Caco-2 (cell line): ENCODE measurements at regions not wholly inside any gene's neighbourhood (a gene's known extent, or its start where the extent isn't known, plus 50 kb on each side); places are given as distances from the start of the nearest gene placed in this dataset.

ENCODE experiments used
- BruUV-seq: library from RNA; stranded (reverse); fragments of 400-500 nt; replicated peaks from 2 replicates; lab custom pipeline; 2021; lab: Mats Ljungman, UMichigan
- CTCF ChIA-PET: fragments of 300-600 bp; sonication (Branson Sonifier 250); formaldehyde crosslinking; loops from one replicate; lab custom pipeline; 2022; ENCODE audit warnings: antibody characterized with exemption; lab: Charles Lee
- POLR2A ChIA-PET: fragments of 300-600 bp; sonication (Branson Sonifier 250); formaldehyde crosslinking; loops from one replicate; lab custom pipeline; 2022; ENCODE audit warnings: antibody characterized with exemption; lab: Charles Lee
- DNase-seq, 2 experiments: peaks; one replicate each; pipeline versions ENCODE4 v3.0.0 to v3.0.0-alpha.2; 2020 to 2022
- H3K27me3 ChIP-seq: replicated peaks from 2 replicates; pipeline ENCODE4 v1.6.0; 2011; ENCODE audit warnings: low read length; ENCODE audit not compliant: control insufficient read depth, insufficient read depth
- H3K36me3 ChIP-seq: 2 replicates; pipeline ENCODE4 v1.5.1; 2011; ENCODE audit warnings: low read length; ENCODE audit not compliant: control insufficient read depth, insufficient read depth
- H3K4me1 ChIP-seq: fragments of 250-450 bp; sonication (Bioruptor Pico); 2 replicates; pipeline ENCODE4 v1.5.1; 2020; ENCODE audit warnings: mild to moderate bottlenecking
- H3K4me3 ChIP-seq: 2 replicates; pipeline ENCODE4 v1.5.1; 2011; ENCODE audit warnings: low read depth, mild to moderate bottlenecking, control low read depth, low read length
- H3K9me3 ChIP-seq: fragments of 250-450 bp; sonication (Bioruptor Pico); 2 replicates; pipeline ENCODE4 v1.5.1; 2020; ENCODE audit warnings: mild to moderate bottlenecking, moderate library complexity
- H3K27ac Mint-ChIP-seq: one replicate; pipeline ENCODE4 v1.8.0; 2022; ENCODE audit warnings: mixed read lengths; ENCODE audit not compliant: unreplicated experiment
- H3K27me3 Mint-ChIP-seq: one replicate; pipeline ENCODE4 v1.8.0; 2022; ENCODE audit warnings: mixed read lengths; ENCODE audit not compliant: insufficient read depth, unreplicated experiment
- H3K36me3 Mint-ChIP-seq: one replicate; pipeline ENCODE4 v1.8.0; 2022; ENCODE audit warnings: mild to moderate bottlenecking, mixed read lengths; ENCODE audit not compliant: insufficient read depth, unreplicated experiment
- H3K4me1 Mint-ChIP-seq: one replicate; pipeline ENCODE4 v1.8.0; 2022; ENCODE audit warnings: low read depth, mixed read lengths; ENCODE audit not compliant: unreplicated experiment
- H3K4me3 Mint-ChIP-seq: one replicate; pipeline ENCODE4 v1.8.0; 2022; ENCODE audit warnings: mild to moderate bottlenecking, moderate library complexity, mixed read lengths; ENCODE audit not compliant: unreplicated experiment
- H3K9me3 Mint-ChIP-seq: one replicate; pipeline ENCODE4 v1.8.0; 2022; ENCODE audit warnings: mixed read lengths; ENCODE audit not compliant: unreplicated experiment
- CTCF ChIP-seq, 2 experiments: fragments of 200-600 bp in 1 of 2; IDR thresholded peaks; 1 replicate in 1 of 2; 2 replicates in 1 of 2; pipeline versions ENCODE4 v1.5.1 to v1.8.0; 2011 to 2022; ENCODE audit warnings: antibody characterized with exemption in 1 of 2, control low read depth in 1 of 2, inconsistent platforms in 1 of 2, low read depth in 1 of 2, low read length in 1 of 2, mild to moderate bottlenecking in 1 of 2, moderate library complexity in 1 of 2; ENCODE audit not compliant: insufficient read depth in 1 of 2, severe bottlenecking in 1 of 2, unreplicated experiment in 1 of 2
- intact Hi-C: fragments of 100-400 bp; cut with micrococcal nuclease; formaldehyde crosslinking; loops from one replicate; pipeline ENCODE4 v1.10.0; 2022; ENCODE audit not compliant: unreplicated experiment

GRCh38 chrX:67328476-67328875 is 215.3 kb upstream of the AR start:
- H3K36me3 Mint-ChIP-seq, result no peaks in the 10 kb centered on the region
- intact Hi-C loops, result no loop called here

GRCh38 chrX:67334323-67334722 is 209.5 kb upstream of the AR start:
- H3K9me3 ChIP-seq, result no peaks in the 10 kb centered on the region
- H3K4me3 ChIP-seq, result no peak overlapping the region
- Mint-ChIP-seq H3K4me3 (no peak overlapping the region), H3K9me3 (no peaks in the 10 kb centered on the region), H3K36me3 (no peaks in the 10 kb centered on the region), H3K4me1 (no peaks in the 10 kb centered on the region), H3K27me3 (no peaks in the 10 kb centered on the region), H3K27ac (no peak overlapping the region)
- BruUV-seq, result no TSS peak
- no peak for DNase-seq
- no peaks in the 10 kb centered on the region for H3K4me1 ChIP-seq
- CTCF ChIA-PET, result no interaction called here
- no peaks in the 10 kb centered on the region for H3K36me3 ChIP-seq
- no peaks in the 10 kb centered on the region for H3K27me3 ChIP-seq
- intact Hi-C loops, result no loop called here
- TF ChIP-seq CTCF (IDR thresholded peaks at IDR 0.05; ENCODE audit: insufficient read depth in 1 of 2, low read depth in 1 of 2, low read length in 1 of 2, severe bottlenecking in 1 of 2, unreplicated experiment in 1 of 2), result no peak
- POLR2A ChIA-PET, result no interaction called here

More at GRCh38 chrX:67328476-67328875, 215.3 kb upstream of the AR start:
- no peak for TF ChIP-seq CTCF (IDR thresholded peaks at IDR 0.05; ENCODE audit: insufficient read depth in 1 of 2, low read depth in 1 of 2, low read length in 1 of 2, severe bottlenecking in 1 of 2, unreplicated experiment in 1 of 2)
- ChIA-PET CTCF (no interaction called here), POLR2A (no interaction called here)
- Histone ChIP-seq H3K36me3 (no peaks in the 10 kb centered on the region), H3K27me3 (no peaks in the 10 kb centered on the region), H3K4me3 (no peak overlapping the region), H3K9me3 (no peaks in the 10 kb centered on the region), H3K4me1 (no peaks in the 10 kb centered on the region)
- no peak overlapping the region for H3K27ac Mint-ChIP-seq
- no peaks in the 10 kb centered on the region for H3K9me3 Mint-ChIP-seq
- no peaks in the 10 kb centered on the region for H3K4me1 Mint-ChIP-seq
- H3K27me3 Mint-ChIP-seq, result no peaks in the 10 kb centered on the region
- DNase-seq, result no peak
- no peak overlapping the region for H3K4me3 Mint-ChIP-seq
- no TSS peak for BruUV-seq

GRCh38 chrX:67338262-67338661 is 205.6 kb upstream of the AR start:
- Histone ChIP-seq H3K27me3 (no peaks in the 10 kb centered on the region), H3K9me3 (no peaks in the 10 kb centered on the region), H3K4me3 (no peak overlapping the region), H3K36me3 (no peaks in the 10 kb centered on the region), H3K4me1 (no peaks in the 10 kb centered on the region)
- no peak for TF ChIP-seq CTCF (IDR thresholded peaks at IDR 0.05; ENCODE audit: insufficient read depth in 1 of 2, low read depth in 1 of 2, low read length in 1 of 2, severe bottlenecking in 1 of 2, unreplicated experiment in 1 of 2)
- DNase-seq, result no peak
- intact Hi-C loops, result no loop called here
- no TSS peak for BruUV-seq
- no peak overlapping the region for H3K4me3 Mint-ChIP-seq
- POLR2A ChIA-PET, result no interaction called here
- no peaks in the 10 kb centered on the region for H3K9me3 Mint-ChIP-seq
- H3K27ac Mint-ChIP-seq, result no peak overlapping the region
- CTCF ChIA-PET, result no interaction called here
- no peaks in the 10 kb centered on the region for H3K27me3 Mint-ChIP-seq
- no peaks in the 10 kb centered on the region for H3K4me1 Mint-ChIP-seq
- H3K36me3 Mint-ChIP-seq, result no peaks in the 10 kb centered on the region
